GM21423 (cell line): ENCODE measurements at regions not wholly inside any gene's neighbourhood (a gene's known extent, or its start where the extent isn't known, plus 50 kb on each side); places are given as distances from the start of the nearest gene placed in this dataset.
"Not testable (repeated sequence)": the region's sequence is repeated elsewhere in the genome, so short reads cannot be mapped to it uniquely, and the experiment has no call there.

Source experiments
- ATAC-seq: cut with Tn5 transposase; IDR thresholded peaks from one replicate; pipeline ENCODE4 v1.9.1; 2021; ENCODE audit warnings: mild to moderate bottlenecking, moderate library complexity; ENCODE audit not compliant: unreplicated experiment

GRCh38 chr4:59455751-59456150 is 1744.4 kb upstream of the ADGRL3 start:
- ATAC-seq = no peak

DNA sequence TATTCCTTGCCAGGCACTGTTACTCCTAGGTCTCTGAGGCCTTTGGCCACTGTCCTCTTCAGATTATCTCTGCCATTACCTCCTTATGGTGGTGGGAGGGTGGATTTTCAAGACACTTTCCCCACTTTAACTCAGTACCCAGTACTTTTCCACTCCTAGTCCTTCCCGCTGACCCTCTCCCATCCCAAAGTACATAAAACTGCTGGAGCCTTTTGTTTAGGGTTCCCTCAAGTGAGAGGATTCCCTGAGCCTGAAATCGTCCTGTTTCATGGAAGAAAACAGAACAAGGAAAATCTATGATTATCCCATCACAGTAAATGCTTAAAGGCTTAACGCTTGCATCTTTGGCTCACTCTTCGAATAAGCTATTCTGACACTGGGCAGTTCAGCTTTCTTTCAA is 1742.5 kb upstream of the ADGRL3 start:
- ATAC-seq = no peak

DNA sequence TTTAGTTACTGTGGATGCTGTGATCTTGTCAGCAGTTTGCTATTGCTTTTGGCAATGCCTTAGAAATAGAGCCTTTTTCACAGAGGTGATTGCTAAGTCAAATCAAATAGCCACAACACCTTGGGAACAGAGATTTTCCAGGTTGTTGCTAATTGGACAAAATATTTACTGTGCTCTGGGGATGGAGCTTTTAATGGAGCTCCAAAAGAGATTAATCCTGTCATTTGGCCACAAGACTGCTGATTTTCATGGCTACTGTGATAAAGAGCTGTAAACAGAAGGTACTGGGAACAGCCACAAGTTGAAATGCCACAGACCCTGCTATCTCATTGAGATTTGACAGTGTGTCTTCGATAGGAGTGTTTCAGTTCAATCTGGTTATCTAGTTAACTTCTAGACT is 1715.2 kb upstream of the ADGRL3 start:
- no peak for ATAC-seq

- ATAC-seq = no peak
Measured at GRCh38 chr4:59500103-59500502, 1700.0 kb upstream of the ADGRL3 start.

- ATAC-seq = no peak
Measured at GRCh38 chr4:59503731-59504130, 1696.4 kb upstream of the ADGRL3 start.

DNA sequence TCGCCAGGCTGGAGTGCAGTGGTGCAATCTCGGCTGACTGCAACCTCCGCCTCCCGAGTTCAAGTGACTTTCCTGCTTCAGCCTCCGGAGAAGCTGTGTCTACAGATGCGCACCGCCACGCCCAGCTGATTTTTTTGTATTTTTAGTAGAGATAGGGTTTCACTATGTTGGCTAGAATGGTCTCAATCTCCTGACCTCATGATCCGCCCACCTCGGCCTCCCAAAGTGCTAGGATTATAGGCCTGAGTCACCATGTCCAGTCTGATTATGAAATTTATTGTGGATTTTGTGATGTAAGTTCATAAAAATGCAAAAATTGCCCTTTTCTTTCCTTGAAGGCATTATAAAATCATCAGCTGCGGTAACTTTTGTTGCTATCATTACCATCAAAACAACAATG is 1688.3 kb upstream of the ADGRL3 start:
- not testable (repeated sequence) for ATAC-seq

DNA sequence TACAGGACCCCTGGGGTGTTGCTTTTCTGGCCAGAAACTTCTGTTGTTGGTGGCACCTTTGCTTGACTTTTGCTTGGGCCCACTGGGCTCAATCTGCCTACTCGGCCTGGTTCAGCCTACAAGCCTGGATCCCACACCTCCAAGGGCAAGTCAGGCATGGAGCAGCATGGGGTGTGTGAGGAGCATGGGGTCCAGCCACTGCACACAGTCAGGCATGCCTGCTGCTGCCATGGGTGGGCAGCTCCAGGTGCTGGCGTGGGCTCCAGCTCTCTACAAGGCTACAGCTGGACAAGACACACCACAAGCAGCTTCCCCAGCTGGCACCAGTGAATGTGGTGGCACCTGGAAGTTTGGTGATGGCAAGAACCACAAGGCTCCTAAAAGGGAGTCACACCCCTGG is 1683.1 kb upstream of the ADGRL3 start:
- ATAC-seq = no peak

DNA sequence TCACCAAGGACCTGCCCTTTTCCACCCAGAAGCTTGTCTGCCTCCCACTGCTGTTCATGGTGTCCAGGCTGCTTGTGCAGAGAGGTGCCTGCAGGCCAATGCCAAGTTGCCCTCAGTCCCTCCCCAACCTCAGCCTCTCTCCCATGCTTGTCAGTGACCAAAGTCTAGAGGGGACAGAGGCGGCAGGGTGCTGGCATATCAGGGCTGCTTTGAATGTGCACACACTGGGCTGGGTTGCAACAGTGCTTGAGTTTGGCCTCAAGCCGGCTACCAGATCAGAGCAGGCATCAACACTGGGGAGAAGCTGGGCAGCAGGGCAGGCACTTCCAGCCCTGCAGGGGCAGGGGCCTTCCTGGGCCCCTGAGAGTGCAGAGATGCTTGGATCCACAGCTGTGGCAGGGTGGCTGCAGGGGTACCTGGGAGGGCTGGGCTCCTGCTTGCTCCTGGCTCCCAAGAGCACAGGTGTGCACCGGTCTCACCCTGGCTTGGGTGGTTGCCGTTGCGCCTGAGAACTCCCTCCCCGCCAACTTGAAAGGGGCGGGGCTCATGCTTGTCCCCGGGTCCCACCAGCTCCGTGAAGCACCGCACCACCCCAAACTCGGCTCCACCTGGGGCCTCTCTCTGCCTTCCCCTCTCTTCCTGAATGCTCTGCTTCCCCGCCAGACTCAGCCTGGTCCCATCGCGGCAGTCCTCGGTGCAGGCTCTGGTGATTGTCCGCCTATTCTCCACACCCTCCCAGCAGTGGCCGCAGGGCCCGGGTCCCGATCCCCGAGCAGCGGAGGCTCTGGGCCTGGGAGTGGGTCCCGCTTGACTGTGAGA is 1681.9 kb upstream of the ADGRL3 start:
- no peak for ATAC-seq

GRCh38 chr4:59525885-59526284 is 1674.2 kb upstream of the ADGRL3 start:
- ATAC-seq = no peak

- no peak for ATAC-seq
Measured at GRCh38 chr4:59535541-59535940, 1664.6 kb upstream of the ADGRL3 start.

DNA sequence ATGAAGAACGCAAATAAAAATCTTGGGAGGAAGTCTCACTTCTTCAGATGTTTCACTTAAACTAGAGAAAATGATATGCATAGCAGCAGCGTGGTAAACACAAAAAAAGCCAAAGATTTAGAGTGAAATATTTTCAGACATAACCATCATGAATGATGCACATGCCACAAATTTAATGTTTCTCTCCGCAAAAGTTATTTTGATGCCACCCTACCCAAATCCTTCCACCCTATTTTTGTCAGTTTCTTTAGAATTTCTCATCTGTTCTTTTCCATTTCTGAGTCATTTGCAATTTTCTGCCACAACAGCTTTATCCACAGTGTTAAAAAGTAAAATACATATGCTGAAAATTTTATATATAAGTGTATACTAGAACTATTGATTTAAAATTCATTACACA is 1663.7 kb upstream of the ADGRL3 start:
- no peak for ATAC-seq

- ATAC-seq = no peak
Measured at GRCh38 chr4:59537246-59537886, 1662.8 kb upstream of the ADGRL3 start.

DNA sequence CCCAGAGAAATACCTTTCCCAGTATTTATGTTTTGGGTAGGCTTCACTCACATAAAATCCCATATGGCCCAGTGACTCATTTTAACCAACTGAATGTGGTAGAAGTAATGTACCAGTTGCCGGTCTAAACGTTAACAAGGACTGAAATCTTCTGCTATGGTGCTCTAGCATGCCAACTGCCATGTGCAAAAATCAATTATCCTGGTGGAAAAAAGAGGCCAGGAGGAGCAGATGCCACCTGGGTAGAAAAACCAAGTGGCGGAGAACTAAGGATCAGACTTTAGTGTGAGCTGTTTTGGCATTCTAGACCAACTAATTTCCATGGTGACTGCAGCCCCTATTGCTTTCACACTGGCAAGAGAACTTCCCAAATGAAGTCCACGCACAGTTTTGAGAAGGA is 1660.7 kb upstream of the ADGRL3 start:
- no peak for ATAC-seq

DNA sequence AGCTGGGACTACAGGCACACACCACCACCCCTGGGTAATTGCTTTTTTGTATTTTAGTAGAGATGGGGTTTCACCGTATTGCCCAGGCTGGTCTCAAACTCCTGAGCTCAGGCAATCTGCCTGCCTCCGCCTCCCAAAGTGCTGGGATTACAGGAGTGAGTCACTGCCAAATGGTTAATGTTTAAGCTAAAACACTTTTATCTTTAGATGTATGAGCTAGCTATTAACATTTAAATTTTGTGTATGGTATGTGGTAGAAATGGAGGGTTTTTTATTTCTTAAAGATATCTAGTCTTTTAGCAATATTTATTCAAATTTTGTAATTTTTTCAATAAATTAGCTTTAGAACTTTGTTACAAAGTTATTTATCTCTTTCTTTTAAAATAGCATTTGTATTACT is 1659.8 kb upstream of the ADGRL3 start:
- no peak for ATAC-seq

DNA sequence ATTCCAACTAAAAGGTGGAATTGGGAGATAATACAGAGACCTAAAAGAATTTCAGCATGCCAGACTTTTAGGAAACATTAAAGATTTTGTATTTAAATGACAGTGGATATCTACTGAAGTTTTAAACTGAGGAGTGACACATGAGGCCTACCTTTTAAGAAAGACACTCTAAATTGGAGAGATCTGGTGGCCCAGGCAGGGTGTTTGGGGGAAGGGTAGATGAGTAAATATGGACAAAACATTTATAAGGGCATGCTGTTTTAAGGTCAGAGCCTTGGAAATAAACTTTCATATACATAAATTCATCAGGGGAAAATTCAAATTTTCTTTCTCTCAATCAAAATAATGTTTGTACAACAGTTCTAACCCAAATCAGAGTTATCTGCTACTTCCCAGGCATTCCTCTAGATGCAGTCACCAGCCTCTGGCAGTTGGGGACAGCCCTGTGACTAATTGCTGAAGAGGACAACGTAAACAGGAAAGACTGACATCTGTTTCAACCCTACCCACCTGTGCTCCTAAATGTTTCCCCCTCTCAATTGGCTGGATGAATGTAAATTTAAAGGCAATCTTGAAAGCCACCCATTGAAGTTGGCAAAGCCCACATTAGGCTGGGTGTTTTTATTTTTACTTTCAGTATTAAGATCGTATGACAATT is 1646.9 kb upstream of the ADGRL3 start:
- peak; percentile 91 for ATAC-seq

GRCh38 chr4:59553721-59554091 is 1646.4 kb upstream of the ADGRL3 start:
- peak; percentile 47 for ATAC-seq

- ATAC-seq = not testable (repeated sequence)
Measured at GRCh38 chr4:59556191-59556590, 1643.9 kb upstream of the ADGRL3 start.

GRCh38 chr4:59560141-59560648 is 1639.9 kb upstream of the ADGRL3 start:
- ATAC-seq = not testable (repeated sequence)

DNA sequence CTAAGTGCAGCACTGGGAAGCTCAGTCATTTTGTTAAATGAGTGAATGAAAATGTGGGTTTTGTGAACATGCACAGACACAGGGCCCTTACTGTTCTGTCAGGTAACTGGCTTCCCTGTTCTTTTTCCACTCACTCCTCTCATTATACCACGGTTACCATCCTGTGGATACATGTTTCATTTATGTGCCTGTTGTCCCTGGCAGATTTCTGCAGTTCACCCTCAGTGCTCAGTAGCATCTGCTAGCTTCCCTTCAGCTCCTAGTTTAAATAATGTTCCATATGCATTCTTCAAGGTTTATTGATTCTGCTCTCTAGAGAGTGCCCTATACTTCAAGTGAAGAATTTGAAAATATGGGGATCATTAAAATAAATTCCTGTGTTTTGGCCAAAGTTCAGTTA is 1634.3 kb upstream of the ADGRL3 start:
- no peak for ATAC-seq

GRCh38 chr4:59570860-59571476 is 1629.2 kb upstream of the ADGRL3 start:
- ATAC-seq = peak; percentile 79

DNA sequence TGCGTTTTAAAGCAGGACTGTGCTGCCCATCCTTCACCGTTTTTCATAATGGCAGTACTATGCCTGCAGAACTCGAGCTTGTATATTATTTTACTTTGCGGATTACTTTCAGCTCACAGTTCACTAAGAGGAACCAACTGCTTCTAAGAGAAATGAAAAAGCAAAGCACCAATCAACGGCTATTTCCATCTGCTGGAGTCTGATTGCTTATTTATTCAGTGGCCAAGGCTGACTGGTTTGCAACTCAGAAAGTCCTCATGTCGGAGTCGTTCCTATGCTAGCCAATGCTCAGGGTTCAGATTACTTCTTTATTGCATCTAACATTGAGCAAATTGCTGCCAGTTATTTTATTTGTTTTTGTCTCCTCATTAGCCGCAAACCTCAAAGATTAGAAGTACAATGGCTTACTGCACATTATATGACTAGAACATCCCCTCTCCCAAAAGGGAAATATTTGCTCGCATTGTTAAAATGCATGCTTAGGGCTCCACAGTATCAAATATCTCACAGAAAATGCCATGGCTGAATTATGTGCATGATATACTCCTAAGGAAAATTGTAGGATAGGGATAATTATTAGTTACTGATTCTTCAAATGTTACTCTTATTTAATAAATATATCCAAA is 1628.2 kb upstream of the ADGRL3 start:
- no peak for ATAC-seq
